IMR-90 (cell line): ENCODE measurements at regions not wholly inside any gene's neighbourhood (a gene's known extent, or its start where the extent isn't known, plus 50 kb on each side); places are given as distances from the start of the nearest gene placed in this dataset.

Experiments used
- ATAC-seq: fragments of 200-7000 bp; cut with Tn5 transposase; 2 replicates; pipeline ENCODE4 v1.9.1; 2020; ENCODE audit warnings: low read depth, mild to moderate bottlenecking, moderate library complexity
- BruUV-seq: library from RNA; stranded (reverse); fragments of 400-500 nt; replicated peaks from 2 replicates; lab custom pipeline; 2021; lab: Mats Ljungman, UMichigan
- CTCF ChIA-PET: fragments of 300-600 bp; formaldehyde crosslinking; extraction: SDS; loops from one replicate; lab custom pipeline; 2021; ENCODE audit warnings: antibody characterized with exemption; lab: Yijun Ruan, JAX
- POLR2A ChIA-PET: fragments of 300-600 bp; sonication (Branson Sonifier 250); formaldehyde crosslinking; loops from one replicate; lab custom pipeline; 2022; ENCODE audit warnings: antibody characterized with exemption; ENCODE audit not compliant: unreplicated experiment; lab: Charles Lee
- DNase-seq: peaks from one replicate; pipeline ENCODE4 v3.0.0; 2013
- H2AFZ ChIP-seq: replicated peaks from 2 replicates; pipeline ENCODE3; 2013; ENCODE audit warnings: low read length, mild to moderate bottlenecking; ENCODE audit not compliant: poor library complexity
- H2AK5ac ChIP-seq: 2 replicates; pipeline ENCODE4 v1.6.1; 2013; ENCODE audit warnings: low read depth, low read length, inconsistent platforms
- H2AK9ac ChIP-seq: replicated peaks from 2 replicates; pipeline ENCODE3; 2013; ENCODE audit warnings: mild to moderate bottlenecking, low read depth, low read length, moderate library complexity; ENCODE audit not compliant: poor library complexity
- H2BK120ac ChIP-seq: 2 replicates; pipeline ENCODE4 v1.6.1; 2013; ENCODE audit warnings: low read depth, low read length, inconsistent platforms
- H2BK15ac ChIP-seq: 3 replicates; pipeline ENCODE4 v1.6.1; 2013; ENCODE audit warnings: low read depth, low read length, inconsistent platforms
- H2BK20ac ChIP-seq: 2 replicates; pipeline ENCODE4 v1.6.1; 2013; ENCODE audit warnings: low read depth, mild to moderate bottlenecking, inconsistent platforms, low read length, moderate library complexity
- H2BK5ac ChIP-seq: 2 replicates; pipeline ENCODE4 v1.6.1; 2013; ENCODE audit warnings: mild to moderate bottlenecking, low read depth, low read length, inconsistent platforms; ENCODE audit not compliant: poor library complexity, severe bottlenecking
- H3K14ac ChIP-seq: replicated peaks from 2 replicates; pipeline ENCODE4 v1.6.1; 2013; ENCODE audit warnings: low read depth, low read length, inconsistent platforms
- H3K18ac ChIP-seq: 2 replicates; pipeline ENCODE4 v1.6.1; 2013; ENCODE audit warnings: low read depth, low read length, control low read depth
- H3K23ac ChIP-seq: 2 replicates; pipeline ENCODE4 v1.6.1; 2013; ENCODE audit warnings: low read depth, low read length, inconsistent platforms
- H3K27ac ChIP-seq: 2 replicates; pipeline ENCODE4 v1.5.1; 2013; ENCODE audit warnings: mild to moderate bottlenecking, control low read depth, low read length; ENCODE audit not compliant: insufficient read depth
- H3K27me3 ChIP-seq: 2 replicates; pipeline ENCODE4 v1.6.1; 2013; ENCODE audit warnings: low read length; ENCODE audit not compliant: control insufficient read depth, insufficient read depth
- H3K36me3 ChIP-seq: 2 replicates; pipeline ENCODE4 v1.6.1; 2013; ENCODE audit warnings: low read length, mixed read lengths; ENCODE audit not compliant: control insufficient read depth, insufficient read depth
- H3K4ac ChIP-seq: 2 replicates; pipeline ENCODE4 v1.6.1; 2013; ENCODE audit warnings: low read depth, low read length, inconsistent platforms
- H3K4me1 ChIP-seq: 2 replicates; pipeline ENCODE4 v1.6.1; 2013; ENCODE audit warnings: low read length, mixed read lengths; ENCODE audit not compliant: control insufficient read depth, insufficient read depth
- H3K4me2 ChIP-seq: 2 replicates; pipeline ENCODE4 v1.6.1; 2013; ENCODE audit warnings: low read depth, mild to moderate bottlenecking, control low read depth, low read length, moderate library complexity
- H3K4me3 ChIP-seq: 2 replicates; pipeline ENCODE4 v1.5.1; 2013; ENCODE audit warnings: low read depth, mild to moderate bottlenecking, control low read depth, low read length, moderate library complexity; ENCODE audit not compliant: insufficient read depth
- H3K56ac ChIP-seq: 2 replicates; pipeline ENCODE4 v1.6.1; 2013; ENCODE audit warnings: low read length, inconsistent platforms; ENCODE audit not compliant: insufficient read depth; ENCODE audit errors: extremely low read depth
- H3K79me1 ChIP-seq, 2 experiments: 2 replicates each; pipeline ENCODE4 v1.6.1; 2013; ENCODE audit warnings: low read length in 2 of 2, inconsistent platforms in 1 of 2, low read depth in 1 of 2
- H3K9ac ChIP-seq: 2 replicates; pipeline ENCODE4 v1.6.1; 2013; ENCODE audit warnings: low read depth, low read length, control low read depth
- H3K9me1 ChIP-seq: 2 replicates; pipeline ENCODE4 v1.6.1; 2013; ENCODE audit warnings: low read length, inconsistent platforms; ENCODE audit not compliant: insufficient read depth
- H3K9me3 ChIP-seq: 2 replicates; pipeline ENCODE4 v1.6.1; 2013; ENCODE audit warnings: low read length; ENCODE audit not compliant: control insufficient read depth, insufficient read depth
- H4K20me1 ChIP-seq: 2 replicates; pipeline ENCODE4 v1.6.1; 2013; ENCODE audit warnings: low read length, inconsistent platforms; ENCODE audit not compliant: insufficient read depth
- H4K5ac ChIP-seq: 2 replicates; pipeline ENCODE4 v1.6.1; 2013; ENCODE audit warnings: mild to moderate bottlenecking, low read depth, low read length, control low read depth
- H4K8ac ChIP-seq, 2 experiments: 2 replicates each; pipeline ENCODE4 v1.6.1; 2013; ENCODE audit warnings: low read depth in 2 of 2, low read length in 2 of 2, control low read depth in 1 of 2, inconsistent platforms in 1 of 2
- H4K91ac ChIP-seq: 2 replicates; pipeline ENCODE4 v1.6.1; 2013; ENCODE audit warnings: low read depth, low read length, inconsistent platforms; ENCODE audit not compliant: insufficient read depth
- MAFK ChIP-seq: IDR thresholded peaks from 2 replicates; pipeline ENCODE4 v1.6.1; 2012; ENCODE audit warnings: low read depth, low read length, improper control_type of control experiment
- WGBS, 2 experiments: methylation state at CpG; one replicate each; pipeline versions ENCODE4 v1.1.5 to v1.1.7; 2013; ENCODE audit warnings: missing lambda C conversion rate in 2 of 2; ENCODE audit not compliant: insufficient read length in 1 of 2; ENCODE audit errors: extremely low coverage in 2 of 2; 5-methylcytosine and 5-hydroxymethylcytosine counted together
- dilution Hi-C: fragments of 300-500 bp; cut with HindIII; formaldehyde crosslinking; loops from one replicate; pipeline ENCODE4 v1.14.3; 2018; ENCODE audit warnings: low sequenced_read_pairs; ENCODE audit not compliant: unreplicated experiment
- in situ Hi-C: fragments of 300-500 bp; cut with MboI; formaldehyde crosslinking; loops from 3 replicates; pipeline ENCODE4 v1.14.3; 2019; ENCODE audit warnings: low sequenced_read_pairs, inconsistent platforms, mixed read lengths
- intact Hi-C: fragments of 100-400 bp; cut with micrococcal nuclease; formaldehyde crosslinking; loops from 2 replicates; pipeline ENCODE4 v1.10.0; 2022

DNA sequence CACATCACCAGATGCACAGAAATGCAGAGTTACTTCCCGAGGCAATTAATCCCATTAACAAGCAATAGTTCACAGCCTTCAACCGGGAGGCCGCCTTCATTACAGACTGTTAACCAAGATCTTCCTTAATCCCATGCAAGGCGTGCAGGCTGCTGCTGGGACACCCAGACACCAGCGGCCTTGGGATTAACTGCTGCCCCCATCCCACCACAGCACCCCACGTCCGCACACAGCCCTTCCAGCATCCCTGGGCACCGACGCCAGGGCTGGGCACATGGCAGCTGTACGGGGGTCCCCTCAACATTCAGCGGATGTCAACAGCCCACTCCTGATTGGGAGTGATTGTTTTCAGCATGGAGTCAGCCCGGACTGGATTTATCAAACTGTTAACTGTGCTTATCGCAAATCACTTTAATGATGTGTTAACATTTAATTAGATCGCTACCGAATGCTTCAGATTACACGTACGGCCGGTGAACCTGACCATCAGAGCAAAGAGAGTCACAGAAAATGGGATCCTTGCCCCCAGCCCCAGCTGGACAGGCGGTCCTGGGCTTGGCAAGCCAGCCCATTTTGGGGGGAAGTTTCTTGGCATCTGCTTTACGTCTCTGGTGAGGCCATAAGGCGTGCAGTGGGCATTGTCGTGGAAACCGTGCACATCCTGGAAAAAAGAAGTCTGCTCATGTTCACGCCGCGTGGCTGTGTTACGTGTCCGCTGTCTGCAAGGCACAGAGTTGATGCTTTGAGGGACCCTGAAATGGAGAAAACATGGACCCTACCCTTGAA lies 126.4 kb downstream of the HMX1 start:
- Histone ChIP-seq H2BK15ac (no peak overlapping the region), H3K4ac (no peak overlapping the region), H3K9me1 (no peaks in the 10 kb centered on the region), H2AFZ (no peak overlapping the region), H3K14ac (no peak overlapping the region), H3K9me3 (peaks cover 6% of the 10 kb centered on the region), H3K79me1 (no peaks in the 10 kb centered on the region), H4K5ac (no peak overlapping the region), H4K91ac (no peak overlapping the region), H2AK9ac (no peak overlapping the region), H3K9ac (no peak overlapping the region), H3K56ac (no peak overlapping the region), H2BK5ac (no peak overlapping the region), H3K4me2 (no peak overlapping the region), H3K18ac (no peak overlapping the region), H3K4me1 (no peaks in the 10 kb centered on the region), H3K27ac (no peak overlapping the region), H3K23ac (no peak overlapping the region), H2BK20ac (no peak overlapping the region), H4K8ac (no peak overlapping the region), H3K4me3 (no peak overlapping the region), H3K27me3 (no peaks in the 10 kb centered on the region), H2AK5ac (no peak overlapping the region), H3K36me3 (no peaks in the 10 kb centered on the region), H4K20me1 (no peaks in the 10 kb centered on the region), H2BK120ac (no peak overlapping the region)
- dilution Hi-C loops: no loop called here
- no peak for DNase-seq
- ChIA-PET CTCF (no interaction called here), POLR2A (no interaction called here)
- in situ Hi-C loops: no loop called here
- WGBS, 2 experiments: 39% methylated on average over 7 of the region's 28 CpGs; no CpG with 5 or more reads in 1 of the 2 experiments
- BruUV-seq: no TSS peak
- intact Hi-C loops: no loop called here
- ATAC-seq: no peak
- no peak for TF ChIP-seq MAFK
